GM11168 (cell line): ENCODE measurements at regions not wholly inside any gene's neighbourhood (a gene's known extent, or its start where the extent isn't known, plus 50 kb on each side); places are given as distances from the start of the nearest gene placed in this dataset.
"Not testable (repeated sequence)": the region's sequence is repeated elsewhere in the genome, so short reads cannot be mapped to it uniquely, and the experiment has no call there.

Source experiments
- in situ Hi-C: fragments of 300-500 bp; cut with MboI; formaldehyde crosslinking; loops from one replicate; pipeline ENCODE4 v1.12.0; 2022; ENCODE audit warnings: low sequenced_read_pairs; ENCODE audit not compliant: unreplicated experiment

DNA sequence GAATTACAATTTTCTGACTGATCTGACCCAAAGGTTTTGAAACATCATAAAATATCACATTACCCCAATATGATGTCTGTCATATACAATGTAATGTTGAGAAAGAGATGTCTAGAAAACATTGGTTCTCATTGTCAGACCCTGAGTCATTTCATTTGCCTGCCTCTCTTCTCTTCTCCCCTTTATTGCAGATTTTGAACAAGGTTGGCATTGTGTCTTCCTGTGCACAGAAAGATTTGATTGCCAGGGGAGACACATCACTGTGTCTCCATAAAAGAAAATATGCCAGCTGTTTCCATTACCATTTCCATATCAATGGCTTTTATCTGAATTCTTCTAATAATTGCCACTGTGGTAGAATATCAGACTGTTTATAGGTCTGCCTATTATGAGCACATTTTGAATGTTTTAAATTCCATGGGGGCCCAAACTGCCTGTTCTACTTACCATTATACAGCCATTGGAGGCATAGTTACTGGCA, 65.6 kb downstream of the IFI44 start:
- in situ Hi-C loops = no loop called here

- in situ Hi-C loops = no loop called here
Observed at GRCh38 chr1:78716186-78716585, 66.6 kb downstream of the IFI44 start.

DNA sequence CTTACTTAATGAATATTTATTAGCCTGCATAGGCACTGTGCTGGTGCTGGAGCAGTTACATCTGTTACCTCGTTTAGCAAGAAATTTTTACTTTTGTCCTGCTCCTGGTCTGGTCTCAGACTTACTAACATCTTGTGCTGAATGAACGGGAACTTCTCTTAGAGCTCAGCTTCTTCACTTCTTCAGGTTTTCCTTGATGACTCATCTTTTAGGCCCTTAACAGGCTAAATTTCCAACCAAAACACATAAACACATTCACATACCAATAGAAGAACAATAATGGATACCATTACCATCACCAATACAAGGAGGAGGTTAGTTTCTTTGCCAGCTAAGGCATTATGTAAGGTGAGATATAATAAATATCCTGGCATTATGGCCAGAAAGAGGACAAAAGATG, 68.9 kb downstream of the IFI44 start:
- in situ Hi-C loops = no loop called here

DNA sequence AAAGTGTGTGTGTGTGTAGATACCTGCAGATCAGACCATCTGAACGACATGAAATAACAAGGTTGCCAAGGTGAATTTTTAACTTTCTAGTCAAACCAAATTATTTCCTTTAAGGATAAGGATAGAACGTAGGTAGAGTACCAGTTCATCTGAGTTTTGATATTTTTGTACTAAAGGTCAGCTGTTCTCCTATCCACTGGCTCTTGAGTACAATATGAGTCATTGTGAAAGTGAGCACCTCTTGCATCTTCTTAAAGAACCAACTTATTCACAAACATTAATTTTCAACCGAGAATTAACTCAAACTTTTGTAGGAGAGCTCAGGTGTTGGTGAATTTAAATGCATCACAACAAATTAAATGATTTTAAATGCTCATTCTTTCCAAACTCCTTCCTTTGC, 71.5 kb downstream of the IFI44 start:
- in situ Hi-C loops = no loop called here

- in situ Hi-C loops = no loop called here
Observed at GRCh38 chr1:78722105-78722504, 72.5 kb downstream of the IFI44 start.

- in situ Hi-C loops = no loop called here
Observed at GRCh38 chr1:78722521-78722920, 72.9 kb downstream of the IFI44 start.

GRCh38 chr1:78722947-78723346, 73.3 kb downstream of the IFI44 start:
- in situ Hi-C loops = no loop called here

GRCh38 chr1:78726686-78727085, 77.1 kb downstream of the IFI44 start:
- in situ Hi-C loops = no loop called here

DNA sequence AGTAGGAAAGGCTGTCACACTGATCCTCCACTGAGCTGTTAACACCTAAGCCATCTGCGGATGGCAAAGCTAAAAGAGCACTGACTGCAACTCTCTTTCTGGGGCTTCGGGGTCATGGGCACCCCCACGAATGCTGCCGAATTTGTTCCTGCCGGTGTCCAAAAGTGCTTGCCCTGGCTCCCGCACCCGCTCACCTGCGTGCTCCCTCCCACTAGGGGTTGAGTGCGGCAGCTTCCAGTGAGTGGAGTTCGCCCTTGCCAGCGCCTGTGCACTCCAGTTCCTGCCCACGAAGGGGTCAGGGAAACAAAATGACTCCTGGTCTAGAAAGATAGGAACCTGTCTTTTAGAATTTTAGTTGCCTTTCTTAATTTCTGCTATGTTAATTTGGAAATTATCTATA, 78.7 kb downstream of the IFI44 start:
- in situ Hi-C loops = no loop called here

- in situ Hi-C loops = no loop called here
Observed at GRCh38 chr1:78730054-78730453, 80.4 kb downstream of the IFI44 start.

- in situ Hi-C loops = no loop called here
Observed at GRCh38 chr1:78731674-78732073, 82.0 kb downstream of the IFI44 start.

DNA sequence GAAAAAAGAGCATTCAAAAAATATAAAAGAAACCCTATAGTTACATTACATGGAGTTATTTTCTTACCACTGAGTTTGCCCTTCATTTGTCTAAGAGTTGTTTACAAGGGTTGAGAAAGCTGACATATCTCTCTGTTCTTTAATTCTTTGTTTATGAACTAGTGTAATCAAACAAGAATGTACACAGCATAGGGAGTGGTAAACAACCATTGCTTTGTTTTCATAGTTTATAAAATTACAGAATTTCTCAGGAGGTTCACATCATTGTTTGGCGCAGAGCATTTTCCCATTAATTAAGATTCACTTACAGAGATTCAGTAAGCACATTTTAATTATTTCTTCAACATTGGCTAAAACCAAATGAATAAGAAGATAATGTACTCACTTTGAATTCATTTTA, 87.6 kb downstream of the IFI44 start:
- in situ Hi-C loops = no loop called here

- in situ Hi-C loops = no loop called here
Observed at GRCh38 chr1:78743626-78744025, 94.0 kb downstream of the IFI44 start.

DNA sequence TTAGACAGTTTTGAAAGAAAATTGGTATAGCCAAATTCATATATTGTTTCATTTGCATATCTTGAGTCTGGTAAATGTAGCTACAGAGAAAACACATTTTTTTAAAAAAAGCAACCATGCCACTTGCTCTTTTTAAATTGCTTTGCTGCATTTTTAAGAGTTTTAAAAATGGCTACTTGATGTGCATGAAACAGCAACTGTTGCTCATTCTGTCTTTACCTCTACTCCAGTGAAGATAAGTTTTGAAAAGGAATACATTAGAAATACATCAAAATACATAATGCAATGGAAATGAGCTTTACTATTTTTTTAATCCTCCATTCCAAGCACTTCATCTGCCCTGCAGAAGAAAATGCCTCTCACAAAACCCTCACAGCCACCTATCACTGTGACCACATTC, 95.5 kb downstream of the IFI44 start:
- in situ Hi-C loops = no loop called here

GRCh38 chr1:78753679-78754078, 104.0 kb downstream of the IFI44 start:
- in situ Hi-C loops = not testable (repeated sequence)

DNA sequence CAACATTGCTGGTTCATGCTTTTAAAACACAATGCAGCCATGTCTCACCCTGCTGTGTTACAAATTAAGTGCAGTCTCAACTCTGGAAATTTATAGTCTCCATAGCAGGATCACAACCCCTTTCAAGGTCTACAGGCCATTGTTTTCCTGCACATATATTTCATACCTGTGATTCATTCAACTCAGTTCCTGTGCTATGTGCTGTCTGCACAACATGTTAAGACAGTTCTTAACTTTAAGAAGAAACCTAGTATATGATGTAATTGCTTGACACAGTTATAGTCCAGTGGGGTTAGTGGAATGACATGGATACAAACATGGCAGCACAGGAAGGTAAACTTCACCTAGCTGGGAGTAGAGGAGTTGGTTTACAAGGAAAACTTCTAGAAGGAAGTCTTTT, 106.4 kb downstream of the IFI44 start:
- in situ Hi-C loops = no loop called here

DNA sequence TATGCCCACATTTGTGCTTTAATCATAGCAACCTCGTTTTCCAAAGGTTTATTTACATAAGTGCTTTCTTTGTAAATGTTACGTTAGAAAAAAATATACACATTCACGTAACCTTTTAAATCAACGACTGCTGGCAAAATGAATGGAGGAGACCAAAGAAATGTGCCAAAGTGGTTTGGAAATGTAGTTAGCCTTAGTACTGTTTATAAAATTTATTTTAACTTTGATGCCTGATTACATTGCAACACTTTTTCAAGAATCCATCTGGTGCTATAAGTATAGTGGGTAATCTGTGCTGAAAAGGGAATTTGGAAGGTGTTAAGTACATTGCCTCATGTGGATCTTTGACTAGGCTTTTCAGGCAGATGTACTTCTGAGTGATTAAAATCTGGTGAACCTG, 108.9 kb downstream of the IFI44 start:
- in situ Hi-C loops = no loop called here

DNA sequence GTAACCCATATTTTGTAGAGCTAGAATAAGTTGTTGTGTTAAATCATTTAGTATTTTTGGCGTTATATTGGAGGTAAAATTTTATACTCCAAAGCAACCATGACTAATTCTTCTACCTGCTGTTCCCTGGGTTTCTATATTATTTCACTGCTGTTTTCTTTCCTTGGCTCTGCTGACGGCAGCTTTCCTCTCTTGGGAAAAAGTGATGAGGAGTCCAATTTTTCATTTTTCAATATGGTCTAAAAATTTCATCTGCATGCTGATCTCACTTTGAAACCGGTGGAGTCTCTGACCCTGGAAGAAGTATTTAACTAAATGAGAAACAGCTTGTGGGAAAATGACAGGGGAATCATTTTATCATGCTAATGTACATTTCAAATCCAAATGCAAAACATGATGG, 110.2 kb downstream of the IFI44 start:
- in situ Hi-C loops = no loop called here

DNA sequence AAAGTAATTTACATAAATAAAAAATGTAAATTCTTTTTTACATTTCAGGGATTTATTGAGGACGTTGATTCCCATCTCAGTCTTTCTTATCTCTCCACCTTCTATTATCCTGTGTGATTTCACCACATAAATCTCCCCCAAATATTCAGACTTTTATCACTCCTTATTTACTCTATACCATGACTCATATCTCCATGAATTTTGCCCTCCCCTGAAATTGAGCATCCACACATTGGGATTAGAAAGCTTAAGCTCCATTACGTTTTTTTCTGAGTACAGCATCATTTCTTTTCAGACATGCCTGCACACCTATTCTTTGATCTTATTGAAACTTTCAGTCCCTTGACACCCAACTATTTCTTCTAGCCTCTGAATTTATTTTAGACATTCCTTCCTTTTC, 111.2 kb downstream of the IFI44 start:
- in situ Hi-C loops = no loop called here

DNA sequence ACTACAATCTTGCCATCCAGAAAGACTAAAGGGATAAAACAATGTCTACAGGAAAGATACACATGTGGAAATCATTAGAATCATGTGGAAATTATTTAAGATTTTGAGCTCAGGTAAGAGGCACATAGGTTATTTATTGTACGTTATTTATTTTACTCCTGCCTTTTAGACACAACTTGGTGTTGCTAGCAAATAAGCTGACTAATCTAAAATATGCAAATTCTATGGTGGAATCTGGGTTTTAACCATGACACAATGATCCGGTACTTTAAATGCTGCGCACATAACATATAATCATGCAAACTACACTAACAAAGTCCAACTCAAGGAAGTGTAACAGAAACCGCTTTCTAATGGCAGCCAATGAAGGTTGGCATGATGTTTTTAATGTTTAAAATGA, 112.5 kb downstream of the IFI44 start:
- in situ Hi-C loops = no loop called here

DNA sequence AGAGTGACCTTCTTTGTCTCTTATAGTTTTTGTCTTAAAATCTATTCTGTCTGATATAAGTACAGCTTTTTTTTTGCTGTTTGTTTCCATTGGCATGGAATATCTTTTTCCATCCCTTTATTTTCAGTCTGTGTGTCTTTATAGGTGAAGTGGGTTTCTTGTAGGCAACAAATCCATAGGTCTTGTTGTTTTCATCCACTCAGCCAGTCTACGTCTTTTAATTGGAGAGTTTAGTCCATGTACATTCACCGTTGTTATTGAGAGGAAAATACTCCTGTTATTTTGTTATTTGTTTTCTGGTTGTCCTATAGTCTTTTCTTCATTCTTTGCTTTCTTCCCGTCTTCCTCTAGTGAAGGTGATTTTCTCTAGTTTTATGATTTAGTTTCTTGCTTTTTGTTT, 115.9 kb downstream of the IFI44 start:
- in situ Hi-C loops = no loop called here

GRCh38 chr1:78779831-78780230, 130.2 kb downstream of the IFI44 start:
- in situ Hi-C loops = no loop called here

GRCh38 chr1:78787544-78787943, 137.9 kb downstream of the IFI44 start:
- in situ Hi-C loops = no loop called here
